PC-9 (cell line): ENCODE measurements at regions not wholly inside any gene's neighbourhood (a gene's known extent, or its start where the extent isn't known, plus 50 kb on each side); places are given as distances from the start of the nearest gene placed in this dataset.

Source experiments
- CTCF ChIP-seq: fragments of 200-600 bp; sonication (generic); conservative IDR thresholded peaks from 2 replicates; pipeline ENCODE4 v1.6.1; 2017; ENCODE audit warnings: mixed run types, antibody characterized with exemption, mild to moderate bottlenecking, moderate library complexity
- EZH2 ChIP-seq: fragments of 200-600 bp; sonication (generic); IDR thresholded peaks from 2 replicates; pipeline ENCODE4 v1.8.0; 2017; ENCODE audit warnings: antibody characterized with exemption, low read depth

DNA sequence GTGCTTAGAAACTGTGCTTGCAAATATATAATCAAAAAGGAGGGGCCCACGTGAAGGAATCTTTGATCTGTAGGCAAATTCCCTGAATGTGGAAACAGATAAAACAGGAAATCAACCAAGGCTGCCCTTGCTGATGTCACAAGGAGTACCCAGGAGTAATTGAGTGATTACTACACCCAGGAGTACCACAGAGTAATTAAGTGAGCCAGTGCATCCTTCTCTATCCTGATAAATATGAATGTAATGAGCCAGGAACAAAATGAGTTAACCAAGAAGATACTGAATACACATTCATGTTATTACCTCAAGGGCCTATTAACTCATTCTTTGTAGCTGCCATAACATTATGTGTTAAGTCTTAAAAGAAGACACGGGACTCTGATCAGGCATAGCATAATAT lies 87.3 kb upstream of the POU1F1 start:
- TF ChIP-seq CTCF: no peak
- TF ChIP-seq EZH2: no peak
